Erythroblast (primary cell): ENCODE measurements at regions not wholly inside any gene's neighbourhood (a gene's known extent, or its start where the extent isn't known, plus 50 kb on each side); places are given as distances from the start of the nearest gene placed in this dataset.

Experiments
- DNase-seq, 2 experiments: peaks; one replicate each; lab custom pipeline; 2025; lab: John Stamatoyannopoulos, UW
- GATA1 ChIP-seq: IDR thresholded peaks from 2 replicates; pipeline ENCODE4 v1.6.1; 2011; ENCODE audit warnings: low read depth, mild to moderate bottlenecking, control low read depth, low read length, moderate library complexity
- POLR2A ChIP-seq: IDR thresholded peaks from 2 replicates; pipeline ENCODE4 v1.6.1; 2011; ENCODE audit warnings: mild to moderate bottlenecking, low read length

- no peak for DNase-seq
- TF ChIP-seq GATA1 (no peak), POLR2A (no peak)
These were observed 170.8 kb upstream of the NCKAP5 start for GRCh38 chr2:133739039-133739438.

GRCh38 chr2:133740500-133740899, 172.2 kb upstream of the NCKAP5 start:
- DNase-seq: no peak
- no peak for TF ChIP-seq GATA1
- no peak for TF ChIP-seq POLR2A

GRCh38 chr2:133748007-133748700, 179.9 kb upstream of the NCKAP5 start:
- no peak for DNase-seq

GRCh38 chr2:133753665-133754064, 185.4 kb upstream of the NCKAP5 start:
- no peak for DNase-seq
- TF ChIP-seq POLR2A (no peak), GATA1 (no peak)

More at GRCh38 chr2:133748007-133748700, 179.9 kb upstream of the NCKAP5 start:
- TF ChIP-seq GATA1 (no peak), POLR2A (no peak)

GRCh38 chr2:133755480-133756300, 187.4 kb upstream of the NCKAP5 start:
- no peak for TF ChIP-seq GATA1
- no peak for DNase-seq

- TF ChIP-seq POLR2A (no peak), GATA1 (no peak)
- DNase-seq: no peak
These were observed 188.6 kb upstream of the NCKAP5 start for GRCh38 chr2:133756833-133757232.

GRCh38 chr2:133760376-133760775, 192.1 kb upstream of the NCKAP5 start:
- no peak for DNase-seq
- no peak for TF ChIP-seq POLR2A

GRCh38 chr2:133765658-133766057, 197.4 kb upstream of the NCKAP5 start:
- DNase-seq: no peak
- TF ChIP-seq GATA1 (no peak), POLR2A (no peak)

- DNase-seq: no peak
- TF ChIP-seq GATA1: no peak
These were observed 198.0 kb upstream of the NCKAP5 start for GRCh38 chr2:133766164-133766832.

GRCh38 chr2:133768256-133768655, 200.0 kb upstream of the NCKAP5 start:
- DNase-seq: no peak
- TF ChIP-seq POLR2A: no peak
- no peak for TF ChIP-seq GATA1

- no peak for TF ChIP-seq POLR2A
- TF ChIP-seq GATA1: no peak
- DNase-seq: no peak
These were observed 200.6 kb upstream of the NCKAP5 start for GRCh38 chr2:133768658-133769435.

GRCh38 chr2:133773854-133774653, 205.8 kb upstream of the NCKAP5 start:
- TF ChIP-seq POLR2A (no peak), GATA1 (no peak)
- no peak for DNase-seq

GRCh38 chr2:133774654-133775015, 206.4 kb upstream of the NCKAP5 start:
- TF ChIP-seq POLR2A (no peak), GATA1 (no peak)
- no peak for DNase-seq
